WTC11 (cell line): ENCODE measurements at regions not wholly inside any gene's neighbourhood (a gene's known extent, or its start where the extent isn't known, plus 50 kb on each side); places are given as distances from the start of the nearest gene placed in this dataset.

ENCODE experiments used
- ATAC-seq: fragments of 200-7000 bp; cut with Tn5 transposase; 2 replicates; pipeline ENCODE4 v1.10.0; 2021; ENCODE audit warnings: mild to moderate bottlenecking, moderate library complexity
- CTCF ChIA-PET: fragments of 300-600 bp; sonication (Branson Sonifier 250); formaldehyde crosslinking; loops from one replicate; lab custom pipeline; 2021; ENCODE audit warnings: antibody characterized with exemption; lab: Charles Lee
- POLR2A ChIA-PET: fragments of 350-600 bp; sonication (Branson Sonifier 250); formaldehyde crosslinking; loops from one replicate; lab custom pipeline; 2021; ENCODE audit warnings: antibody characterized with exemption; lab: Charles Lee
- DNase-seq: peaks from one replicate; pipeline ENCODE4 v3.0.0; 2021; ENCODE audit warnings: low spot score
- H3K27ac Mint-ChIP-seq: 2 replicates; pipeline ENCODE4 v1.8.0; 2021; ENCODE audit warnings: mixed read lengths
- H3K27me3 Mint-ChIP-seq: 2 replicates; pipeline ENCODE4 v1.8.0; 2021; ENCODE audit warnings: low read depth, mild to moderate bottlenecking, moderate library complexity, mixed read lengths
- H3K36me3 Mint-ChIP-seq: 2 replicates; pipeline ENCODE4 v1.8.0; 2021; ENCODE audit warnings: mixed read lengths
- H3K4me1 Mint-ChIP-seq: 2 replicates; pipeline ENCODE4 v1.8.0; 2022; ENCODE audit warnings: mixed read lengths
- H3K4me3 Mint-ChIP-seq: 2 replicates; pipeline ENCODE4 v1.8.0; 2021; ENCODE audit warnings: mild to moderate bottlenecking, moderate library complexity, mixed read lengths
- H3K9me3 Mint-ChIP-seq: 2 replicates; pipeline ENCODE4 v1.8.0; 2021; ENCODE audit warnings: mixed read lengths
- AR ChIP-seq: fragments of 250-450 bp; sonication (Bioruptor Pico); IDR thresholded peaks from 2 replicates; pipeline ENCODE4 v1.9.0; 2021; ENCODE audit warnings: mild to moderate bottlenecking
- EMX1 ChIP-seq: fragments of 250-450 bp; sonication (Bioruptor Pico); IDR thresholded peaks from 2 replicates; pipeline ENCODE4 v1.8.0; 2021; ENCODE audit warnings: mild to moderate bottlenecking
- ERG ChIP-seq: fragments of 250-450 bp; sonication (Bioruptor Pico); IDR thresholded peaks from 2 replicates; pipeline ENCODE4 v1.8.0; 2021; ENCODE audit warnings: mild to moderate bottlenecking
- FOXP1 ChIP-seq: sonication (generic); formaldehyde crosslinking; IDR thresholded peaks from 2 replicates; pipeline ENCODE4 v1.8.0; 2022; ENCODE audit warnings: missing genetic modification reagents, mild to moderate bottlenecking, moderate library complexity, borderline replicate concordance
- MXD4 ChIP-seq: fragments of 250-450 bp; sonication (Bioruptor Pico); IDR thresholded peaks from 2 replicates; pipeline ENCODE4 v1.8.0; 2021; ENCODE audit warnings: mild to moderate bottlenecking, moderate library complexity, borderline replicate concordance
- NR1H2 ChIP-seq: sonication (generic); formaldehyde crosslinking; IDR thresholded peaks from 2 replicates; pipeline ENCODE4 v1.9.0; 2021; ENCODE audit warnings: mild to moderate bottlenecking, moderate library complexity, missing genetic modification reagents
- PRDM15 ChIP-seq: sonication (generic); formaldehyde crosslinking; IDR thresholded peaks from 2 replicates; pipeline ENCODE4 v1.8.0; 2022; ENCODE audit warnings: missing genetic modification reagents
- SOX15 ChIP-seq: fragments of 250-450 bp; sonication (Bioruptor Pico); IDR thresholded peaks from 2 replicates; pipeline ENCODE4 v1.9.0; 2021; ENCODE audit warnings: mild to moderate bottlenecking
- TEAD1 ChIP-seq: sonication (generic); formaldehyde crosslinking; IDR thresholded peaks from 2 replicates; pipeline ENCODE4 v1.8.0; 2022; ENCODE audit warnings: mild to moderate bottlenecking, missing genetic modification reagents
- ZNF423 ChIP-seq: fragments of 250-450 bp; sonication (Bioruptor Pico); IDR thresholded peaks from 2 replicates; pipeline ENCODE4 v2.1.2; 2022; ENCODE audit warnings: mild to moderate bottlenecking, moderate library complexity
- TF ChIP-seq, protein P1 (sequence below): sonication (generic); formaldehyde crosslinking; IDR thresholded peaks from 2 replicates; pipeline ENCODE4 v1.8.1; 2022; ENCODE audit warnings: mild to moderate bottlenecking, missing genetic modification reagents, moderate library complexity, borderline replicate concordance
- TF ChIP-seq, protein P2 (sequence below): sonication (generic); formaldehyde crosslinking; IDR thresholded peaks from 2 replicates; pipeline ENCODE4 v1.8.1; 2023; ENCODE audit warnings: mild to moderate bottlenecking, missing genetic modification reagents, borderline replicate concordance
- TF ChIP-seq, protein P3 (sequence below): fragments of 250-450 bp; sonication (Bioruptor Pico); IDR thresholded peaks from 2 replicates; pipeline ENCODE4 v2.1.2; 2022; ENCODE audit warnings: mild to moderate bottlenecking, moderate library complexity
- TF ChIP-seq, protein P4 (sequence below): sonication (generic); formaldehyde crosslinking; IDR thresholded peaks from 2 replicates; pipeline ENCODE4 v1.8.0; 2022; ENCODE audit warnings: mild to moderate bottlenecking, missing genetic modification reagents

- H3K9me3 Mint-ChIP-seq, result no peaks in the 10 kb centered on the region
- no peaks in the 10 kb centered on the region for H3K27me3 Mint-ChIP-seq
- no peak for DNase-seq
- no peaks in the 10 kb centered on the region for H3K4me1 Mint-ChIP-seq
- POLR2A ChIA-PET, result no interaction called here
- CTCF ChIA-PET, result interaction anchor here (0.9 to 1.8 kb wide), 5 partner anchors 23 to 256 kb away, joined by 3 to 5 read pairs (median 4); no protein-coding TSS in a partner anchor
- TF ChIP-seq, protein P1, sequence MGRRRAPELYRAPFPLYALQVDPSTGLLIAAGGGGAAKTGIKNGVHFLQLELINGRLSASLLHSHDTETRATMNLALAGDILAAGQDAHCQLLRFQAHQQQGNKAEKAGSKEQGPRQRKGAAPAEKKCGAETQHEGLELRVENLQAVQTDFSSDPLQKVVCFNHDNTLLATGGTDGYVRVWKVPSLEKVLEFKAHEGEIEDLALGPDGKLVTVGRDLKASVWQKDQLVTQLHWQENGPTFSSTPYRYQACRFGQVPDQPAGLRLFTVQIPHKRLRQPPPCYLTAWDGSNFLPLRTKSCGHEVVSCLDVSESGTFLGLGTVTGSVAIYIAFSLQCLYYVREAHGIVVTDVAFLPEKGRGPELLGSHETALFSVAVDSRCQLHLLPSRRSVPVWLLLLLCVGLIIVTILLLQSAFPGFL (CRISPR knock-in tag), result no peak
- no peak for TF ChIP-seq SOX15 (CRISPR knock-in tag)
- TF ChIP-seq, all 79 proteins: peak for 0
- no peak overlapping the region for H3K27ac Mint-ChIP-seq
- ATAC-seq, result no peak
- H3K36me3 Mint-ChIP-seq, result no peaks in the 10 kb centered on the region
- no peak overlapping the region for H3K4me3 Mint-ChIP-seq
Observed at GRCh38 chr20:47406849-47407682, 50.6 kb upstream of the ZMYND8 start.

DNA sequence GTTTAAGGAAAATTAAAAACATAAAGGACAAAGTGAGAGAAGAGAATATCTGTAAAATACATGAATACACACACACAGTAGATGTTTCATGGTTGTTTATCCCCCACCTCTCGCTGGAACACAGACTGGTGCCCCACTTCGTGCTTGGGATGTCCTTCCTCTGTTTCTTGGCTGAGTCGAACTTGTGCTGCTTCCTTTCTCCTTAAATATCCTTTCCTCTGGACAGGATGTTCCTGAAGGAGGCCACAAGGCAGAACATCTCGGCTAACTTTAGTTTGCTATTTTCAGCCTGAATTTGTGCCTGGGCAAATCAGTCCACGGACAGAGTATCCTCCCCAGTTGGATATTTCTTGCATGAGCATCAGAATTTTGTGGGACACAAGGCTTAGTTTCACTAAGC is 54.7 kb upstream of the ZMYND8 start:
- CTCF ChIA-PET, result interaction anchor here (0.8 to 1.1 kb wide), 2 partner anchors 197 to 359 kb away, joined by 3 read pairs; no protein-coding TSS in a partner anchor
- H3K27me3 Mint-ChIP-seq, result no peaks in the 10 kb centered on the region; the same call in 1 of the 2 replicates
- H3K27ac Mint-ChIP-seq, result no peak overlapping the region
- POLR2A ChIA-PET, result interaction anchor here (0.5 kb wide), 1 partner anchor 189 kb away, joined by 7 read pairs; no protein-coding TSS in a partner anchor
- no peak for ATAC-seq
- H3K4me1 Mint-ChIP-seq, result no peaks in the 10 kb centered on the region
- H3K9me3 Mint-ChIP-seq, result no peaks in the 10 kb centered on the region
- no peak for DNase-seq
- H3K4me3 Mint-ChIP-seq, result no peak overlapping the region
- no peaks in the 10 kb centered on the region for H3K36me3 Mint-ChIP-seq
- TF ChIP-seq, protein P1 (CRISPR knock-in tag), result no peak
- no peak for TF ChIP-seq MXD4
- no peak for TF ChIP-seq NR1H2 (CRISPR knock-in tag)
- TF ChIP-seq, protein P2, sequence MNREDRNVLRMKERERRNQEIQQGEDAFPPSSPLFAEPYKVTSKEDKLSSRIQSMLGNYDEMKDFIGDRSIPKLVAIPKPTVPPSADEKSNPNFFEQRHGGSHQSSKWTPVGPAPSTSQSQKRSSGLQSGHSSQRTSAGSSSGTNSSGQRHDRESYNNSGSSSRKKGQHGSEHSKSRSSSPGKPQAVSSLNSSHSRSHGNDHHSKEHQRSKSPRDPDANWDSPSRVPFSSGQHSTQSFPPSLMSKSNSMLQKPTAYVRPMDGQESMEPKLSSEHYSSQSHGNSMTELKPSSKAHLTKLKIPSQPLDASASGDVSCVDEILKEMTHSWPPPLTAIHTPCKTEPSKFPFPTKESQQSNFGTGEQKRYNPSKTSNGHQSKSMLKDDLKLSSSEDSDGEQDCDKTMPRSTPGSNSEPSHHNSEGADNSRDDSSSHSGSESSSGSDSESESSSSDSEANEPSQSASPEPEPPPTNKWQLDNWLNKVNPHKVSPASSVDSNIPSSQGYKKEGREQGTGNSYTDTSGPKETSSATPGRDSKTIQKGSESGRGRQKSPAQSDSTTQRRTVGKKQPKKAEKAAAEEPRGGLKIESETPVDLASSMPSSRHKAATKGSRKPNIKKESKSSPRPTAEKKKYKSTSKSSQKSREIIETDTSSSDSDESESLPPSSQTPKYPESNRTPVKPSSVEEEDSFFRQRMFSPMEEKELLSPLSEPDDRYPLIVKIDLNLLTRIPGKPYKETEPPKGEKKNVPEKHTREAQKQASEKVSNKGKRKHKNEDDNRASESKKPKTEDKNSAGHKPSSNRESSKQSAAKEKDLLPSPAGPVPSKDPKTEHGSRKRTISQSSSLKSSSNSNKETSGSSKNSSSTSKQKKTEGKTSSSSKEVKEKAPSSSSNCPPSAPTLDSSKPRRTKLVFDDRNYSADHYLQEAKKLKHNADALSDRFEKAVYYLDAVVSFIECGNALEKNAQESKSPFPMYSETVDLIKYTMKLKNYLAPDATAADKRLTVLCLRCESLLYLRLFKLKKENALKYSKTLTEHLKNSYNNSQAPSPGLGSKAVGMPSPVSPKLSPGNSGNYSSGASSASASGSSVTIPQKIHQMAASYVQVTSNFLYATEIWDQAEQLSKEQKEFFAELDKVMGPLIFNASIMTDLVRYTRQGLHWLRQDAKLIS (CRISPR knock-in tag), result no peak
- no peak for TF ChIP-seq AR
- TF ChIP-seq ERG (CRISPR knock-in tag), result no peak
- TF ChIP-seq FOXP1 (CRISPR knock-in tag), result no peak
- TF ChIP-seq, protein P3, sequence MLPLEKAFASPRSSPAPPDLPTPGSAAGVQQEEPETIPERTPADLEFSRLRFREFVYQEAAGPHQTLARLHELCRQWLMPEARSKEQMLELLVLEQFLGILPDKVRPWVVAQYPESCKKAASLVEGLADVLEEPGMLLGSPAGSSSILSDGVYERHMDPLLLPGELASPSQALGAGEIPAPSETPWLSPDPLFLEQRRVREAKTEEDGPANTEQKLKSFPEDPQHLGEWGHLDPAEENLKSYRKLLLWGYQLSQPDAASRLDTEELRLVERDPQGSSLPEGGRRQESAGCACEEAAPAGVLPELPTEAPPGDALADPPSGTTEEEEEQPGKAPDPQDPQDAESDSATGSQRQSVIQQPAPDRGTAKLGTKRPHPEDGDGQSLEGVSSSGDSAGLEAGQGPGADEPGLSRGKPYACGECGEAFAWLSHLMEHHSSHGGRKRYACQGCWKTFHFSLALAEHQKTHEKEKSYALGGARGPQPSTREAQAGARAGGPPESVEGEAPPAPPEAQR, result no peak
- no peak for TF ChIP-seq PRDM15 (CRISPR knock-in tag)
- TF ChIP-seq ZNF423 (CRISPR knock-in tag), result no peak
- no peak for TF ChIP-seq EMX1 (CRISPR knock-in tag)
- TF ChIP-seq, protein P4, sequence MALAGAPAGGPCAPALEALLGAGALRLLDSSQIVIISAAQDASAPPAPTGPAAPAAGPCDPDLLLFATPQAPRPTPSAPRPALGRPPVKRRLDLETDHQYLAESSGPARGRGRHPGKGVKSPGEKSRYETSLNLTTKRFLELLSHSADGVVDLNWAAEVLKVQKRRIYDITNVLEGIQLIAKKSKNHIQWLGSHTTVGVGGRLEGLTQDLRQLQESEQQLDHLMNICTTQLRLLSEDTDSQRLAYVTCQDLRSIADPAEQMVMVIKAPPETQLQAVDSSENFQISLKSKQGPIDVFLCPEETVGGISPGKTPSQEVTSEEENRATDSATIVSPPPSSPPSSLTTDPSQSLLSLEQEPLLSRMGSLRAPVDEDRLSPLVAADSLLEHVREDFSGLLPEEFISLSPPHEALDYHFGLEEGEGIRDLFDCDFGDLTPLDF (CRISPR knock-in tag), result no peak
- TF ChIP-seq TEAD1 (CRISPR knock-in tag), result no peak
